Peyer's patch (tissue), 4 donors: ENCODE measurements at regions not wholly inside any gene's neighbourhood (a gene's known extent, or its start where the extent isn't known, plus 50 kb on each side); places are given as distances from the start of the nearest gene placed in this dataset.

Experiments
- POLR2A ChIP-seq, 2 donors: fragments of 450-650 bp; IDR thresholded peaks; one replicate each; pipeline ENCODE4 v1.5.1; 2017; ENCODE audit warnings: antibody characterized with exemption in 2 of 2, mild to moderate bottlenecking in 2 of 2, moderate library complexity in 2 of 2
- TF ChIP-seq, protein P1 (sequence below), 6 experiments: fragments of 450-650 bp in 4 of 6; fragments of 200-600 bp in 2 of 6; sonication (generic) in 1 of 6; IDR thresholded peaks; one replicate each; pipeline ENCODE4 v1.5.1; 2017 to 2019; ENCODE audit warnings: antibody characterized with exemption in 6 of 6, mild to moderate bottlenecking in 3 of 6, moderate library complexity in 1 of 6

DNA sequence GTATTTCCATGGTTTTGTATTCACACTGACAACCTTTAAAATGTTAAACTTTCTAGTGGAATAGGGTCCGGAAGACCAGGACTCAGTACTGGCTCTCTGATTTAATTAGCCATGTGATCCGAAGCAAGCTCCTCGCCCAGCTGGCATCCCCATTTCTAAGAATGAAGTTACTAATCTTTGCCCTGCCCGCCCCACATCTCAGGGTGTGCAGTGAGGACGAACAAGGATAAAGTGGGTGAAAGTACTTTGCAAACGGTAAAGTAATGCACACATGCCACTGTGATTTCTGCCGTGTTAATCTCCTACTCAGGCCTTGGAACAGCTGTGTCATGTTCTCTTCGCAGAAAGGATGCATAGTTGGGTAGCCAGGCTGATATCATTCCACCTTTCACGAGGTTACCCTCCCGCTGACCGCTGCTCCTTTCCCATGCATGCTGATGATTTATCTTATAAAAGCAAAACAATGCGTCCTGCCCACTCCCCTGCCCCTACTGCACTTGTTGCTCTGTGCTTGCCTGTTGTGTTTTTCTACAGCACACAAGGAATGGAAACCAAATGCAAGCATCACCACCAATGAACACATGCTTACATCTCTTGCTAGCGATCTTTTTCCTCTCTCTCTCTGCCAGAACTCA, 539.0 kb downstream of the EFNB2 start:
- TF ChIP-seq, protein P1, sequence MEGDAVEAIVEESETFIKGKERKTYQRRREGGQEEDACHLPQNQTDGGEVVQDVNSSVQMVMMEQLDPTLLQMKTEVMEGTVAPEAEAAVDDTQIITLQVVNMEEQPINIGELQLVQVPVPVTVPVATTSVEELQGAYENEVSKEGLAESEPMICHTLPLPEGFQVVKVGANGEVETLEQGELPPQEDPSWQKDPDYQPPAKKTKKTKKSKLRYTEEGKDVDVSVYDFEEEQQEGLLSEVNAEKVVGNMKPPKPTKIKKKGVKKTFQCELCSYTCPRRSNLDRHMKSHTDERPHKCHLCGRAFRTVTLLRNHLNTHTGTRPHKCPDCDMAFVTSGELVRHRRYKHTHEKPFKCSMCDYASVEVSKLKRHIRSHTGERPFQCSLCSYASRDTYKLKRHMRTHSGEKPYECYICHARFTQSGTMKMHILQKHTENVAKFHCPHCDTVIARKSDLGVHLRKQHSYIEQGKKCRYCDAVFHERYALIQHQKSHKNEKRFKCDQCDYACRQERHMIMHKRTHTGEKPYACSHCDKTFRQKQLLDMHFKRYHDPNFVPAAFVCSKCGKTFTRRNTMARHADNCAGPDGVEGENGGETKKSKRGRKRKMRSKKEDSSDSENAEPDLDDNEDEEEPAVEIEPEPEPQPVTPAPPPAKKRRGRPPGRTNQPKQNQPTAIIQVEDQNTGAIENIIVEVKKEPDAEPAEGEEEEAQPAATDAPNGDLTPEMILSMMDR (IDR thresholded peaks at IDR 0.05), result no peak
- TF ChIP-seq POLR2A (IDR thresholded peaks at IDR 0.05), result no peak
